ENCODE measurements at regions not wholly inside any gene's neighbourhood (a gene's known extent, or its start where the extent isn't known, plus 50 kb on each side); places are given as distances from the start of the nearest gene placed in this dataset.
"Not testable (repeated sequence)": the region's sequence is repeated elsewhere in the genome, so short reads cannot be mapped to it uniquely, and the experiment has no call there.

GRCh38 chr5:163022582-163023128, 414.7 kb upstream of the CCNG1 start:
- H3K36me3 Mint-ChIP-seq (ENCODE audit: insufficient read depth): no peaks in the 10 kb centered on the region
- ATAC-seq: no peak

DNA sequence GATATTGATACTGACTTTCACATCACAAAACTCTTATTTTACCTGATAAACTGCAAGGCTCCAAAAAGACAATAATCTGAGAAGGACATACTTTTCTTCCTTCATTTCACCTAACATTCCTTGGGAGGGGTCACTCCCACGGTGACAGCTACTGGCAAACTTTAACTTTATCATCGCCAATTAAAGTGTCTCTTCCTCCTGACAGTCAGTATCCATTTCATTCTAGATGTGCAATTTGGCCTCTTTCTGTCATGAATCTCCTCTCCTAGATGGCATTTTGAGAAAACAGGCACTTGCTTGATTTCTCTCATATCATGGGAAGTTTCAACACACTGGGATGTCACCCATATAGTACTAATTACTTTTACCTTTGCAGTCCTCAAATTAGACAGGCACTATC, 413.5 kb upstream of the CCNG1 start:
- Mint-ChIP-seq H3K4me1 (ENCODE audit: low read depth) (no peaks in the 10 kb centered on the region), H3K9me3 (peaks cover 9% of the 10 kb centered on the region), H3K27me3 (ENCODE audit: low read depth) (no peaks in the 10 kb centered on the region), H3K4me3 (no peak overlapping the region), H3K36me3 (ENCODE audit: insufficient read depth) (no peaks in the 10 kb centered on the region)
- ATAC-seq (no peak), DNase-seq (no peak)

More at GRCh38 chr5:163022582-163023128, 414.7 kb upstream of the CCNG1 start:
- Mint-ChIP-seq H3K4me3 (no peak overlapping the region), H3K9me3 (peaks cover 9% of the 10 kb centered on the region), H3K4me1 (ENCODE audit: low read depth) (no peaks in the 10 kb centered on the region), H3K27me3 (ENCODE audit: low read depth) (no peaks in the 10 kb centered on the region)
- no peak for DNase-seq

DNA sequence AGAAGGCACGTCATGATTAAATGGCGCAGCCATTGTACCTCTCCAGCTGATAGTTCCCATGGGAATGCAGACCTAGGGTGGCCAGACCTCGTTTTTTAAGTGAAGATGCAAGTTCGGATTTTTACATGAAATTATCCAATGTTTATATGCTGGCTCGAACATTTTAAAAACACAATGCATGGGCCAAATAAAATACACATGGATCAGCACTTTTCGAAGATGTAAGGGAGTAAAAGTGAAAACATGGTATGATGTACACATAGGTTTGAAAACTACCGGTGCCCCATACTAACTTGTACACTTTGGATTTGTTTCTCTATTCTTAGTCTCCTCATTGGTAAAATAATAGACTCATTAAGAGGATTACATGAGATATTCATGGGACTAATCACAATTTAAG, 412.5 kb upstream of the CCNG1 start:
- no peaks in the 10 kb centered on the region for H3K27me3 Mint-ChIP-seq (ENCODE audit: low read depth)
- peaks cover 11% of the 10 kb centered on the region for H3K9me3 Mint-ChIP-seq
- ATAC-seq (no peak), DNase-seq (no peak)
- no peaks in the 10 kb centered on the region for H3K36me3 Mint-ChIP-seq (ENCODE audit: insufficient read depth)
- no peaks in the 10 kb centered on the region for H3K4me1 Mint-ChIP-seq (ENCODE audit: low read depth)
- H3K4me3 Mint-ChIP-seq: no peak overlapping the region

- Mint-ChIP-seq H3K27me3 (ENCODE audit: low read depth) (no peaks in the 10 kb centered on the region), H3K9me3 (peaks cover 15% of the 10 kb centered on the region), H3K4me3 (no peak overlapping the region), H3K36me3 (ENCODE audit: insufficient read depth) (no peaks in the 10 kb centered on the region), H3K4me1 (ENCODE audit: low read depth) (no peaks in the 10 kb centered on the region)
- DNase-seq (no peak), ATAC-seq (no peak)
These were observed 403.7 kb upstream of the CCNG1 start for GRCh38 chr5:163033656-163034055.

GRCh38 chr5:163041254-163041653, 396.1 kb upstream of the CCNG1 start:
- H3K9me3 Mint-ChIP-seq: peaks cover 12% of the 10 kb centered on the region
- DNase-seq (no peak), ATAC-seq (no peak)
- no peaks in the 10 kb centered on the region for H3K4me1 Mint-ChIP-seq (ENCODE audit: low read depth)
- no peaks in the 10 kb centered on the region for H3K36me3 Mint-ChIP-seq (ENCODE audit: insufficient read depth)
- no peaks in the 10 kb centered on the region for H3K27me3 Mint-ChIP-seq (ENCODE audit: low read depth)
- H3K4me3 Mint-ChIP-seq: no peak overlapping the region

DNA sequence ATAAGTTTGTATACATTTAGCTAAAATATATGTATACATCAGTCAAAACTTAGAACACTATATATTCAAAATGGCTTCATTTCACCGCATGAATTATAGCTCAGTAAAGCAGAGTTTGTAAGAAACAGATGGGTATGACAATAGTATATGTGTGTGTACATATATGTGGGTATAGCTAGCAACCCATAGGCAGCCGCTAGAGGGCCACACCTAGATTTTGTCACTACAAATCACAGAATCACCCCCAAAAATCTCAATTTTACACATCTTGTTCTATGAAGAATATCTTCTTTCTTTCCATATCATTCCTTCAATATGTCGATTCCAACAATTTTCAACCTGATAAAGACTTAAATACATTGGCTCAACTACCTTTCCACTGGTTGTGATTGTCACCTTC, 357.8 kb upstream of the CCNG1 start:
- Mint-ChIP-seq H3K36me3 (ENCODE audit: insufficient read depth) (no peaks in the 10 kb centered on the region), H3K4me1 (ENCODE audit: low read depth) (no peaks in the 10 kb centered on the region), H3K4me3 (no peak overlapping the region), H3K27me3 (ENCODE audit: low read depth) (no peaks in the 10 kb centered on the region), H3K9me3 (peaks cover 40% of the 10 kb centered on the region)
- ATAC-seq: no peak
- DNase-seq: no peak

GRCh38 chr5:163089230-163089629, 348.2 kb upstream of the CCNG1 start:
- Mint-ChIP-seq H3K36me3 (ENCODE audit: insufficient read depth) (no peaks in the 10 kb centered on the region), H3K27me3 (ENCODE audit: low read depth) (no peaks in the 10 kb centered on the region), H3K9me3 (peaks cover 8% of the 10 kb centered on the region), H3K4me1 (ENCODE audit: low read depth) (no peaks in the 10 kb centered on the region), H3K4me3 (no peak overlapping the region)
- no peak for DNase-seq
- ATAC-seq: no peak

DNA sequence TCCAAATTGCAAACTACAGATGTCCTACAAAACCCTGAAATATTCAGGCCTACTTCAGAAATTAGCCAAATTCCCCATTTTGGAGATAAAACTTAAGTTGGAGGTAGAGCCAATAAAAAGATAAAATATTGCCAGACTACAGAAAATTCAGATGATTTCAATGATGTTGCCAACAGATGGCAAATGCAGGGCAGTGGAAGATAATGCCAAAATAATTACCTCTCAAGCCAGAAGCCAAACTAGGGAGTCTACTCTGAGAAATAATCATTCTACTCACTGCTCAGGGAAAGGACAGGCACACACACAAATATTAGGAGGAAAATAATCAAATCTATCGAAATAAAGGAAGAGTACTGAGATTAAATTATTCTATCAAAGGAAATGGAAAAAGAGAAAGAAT, 347.5 kb upstream of the CCNG1 start:
- no peaks in the 10 kb centered on the region for H3K27me3 Mint-ChIP-seq (ENCODE audit: low read depth)
- H3K36me3 Mint-ChIP-seq (ENCODE audit: insufficient read depth): no peaks in the 10 kb centered on the region
- DNase-seq: no peak
- H3K4me1 Mint-ChIP-seq (ENCODE audit: low read depth): no peaks in the 10 kb centered on the region
- H3K4me3 Mint-ChIP-seq: no peak overlapping the region
- no peak for ATAC-seq
- H3K9me3 Mint-ChIP-seq: peaks cover 8% of the 10 kb centered on the region

- no peaks in the 10 kb centered on the region for H3K27me3 Mint-ChIP-seq (ENCODE audit: low read depth)
- no peak for DNase-seq
- no peak for ATAC-seq
- H3K4me1 Mint-ChIP-seq (ENCODE audit: low read depth): no peaks in the 10 kb centered on the region
- no peak overlapping the region for H3K4me3 Mint-ChIP-seq
- H3K9me3 Mint-ChIP-seq: peaks cover 4% of the 10 kb centered on the region
- H3K36me3 Mint-ChIP-seq (ENCODE audit: insufficient read depth): no peaks in the 10 kb centered on the region
These were observed 342.8 kb upstream of the CCNG1 start for GRCh38 chr5:163094492-163095180.

DNA sequence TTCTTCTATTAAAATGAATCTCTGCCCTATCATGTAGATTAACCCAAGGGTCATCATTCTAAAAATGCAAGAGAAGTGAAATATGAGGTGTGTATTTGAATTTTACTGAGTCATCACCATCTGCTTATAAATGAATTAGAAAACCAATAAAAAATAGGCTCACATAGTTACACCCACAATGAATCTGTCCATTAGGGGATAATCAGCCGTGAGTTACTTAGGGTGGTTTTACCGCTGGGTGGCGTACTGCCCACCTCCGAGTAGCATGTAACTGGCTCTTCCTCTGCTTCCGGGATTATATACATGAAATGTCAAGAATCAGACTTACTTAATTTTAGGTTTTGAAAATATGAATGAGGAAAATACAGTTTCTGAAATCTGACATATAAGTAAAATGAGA, 332.9 kb upstream of the CCNG1 start:
- Mint-ChIP-seq H3K4me1 (ENCODE audit: low read depth) (no peaks in the 10 kb centered on the region), H3K27me3 (ENCODE audit: low read depth) (no peaks in the 10 kb centered on the region), H3K9me3 (peaks cover 12% of the 10 kb centered on the region), H3K36me3 (ENCODE audit: insufficient read depth) (no peaks in the 10 kb centered on the region), H3K4me3 (no peak overlapping the region)
- no peak for ATAC-seq
- no peak for DNase-seq

DNA sequence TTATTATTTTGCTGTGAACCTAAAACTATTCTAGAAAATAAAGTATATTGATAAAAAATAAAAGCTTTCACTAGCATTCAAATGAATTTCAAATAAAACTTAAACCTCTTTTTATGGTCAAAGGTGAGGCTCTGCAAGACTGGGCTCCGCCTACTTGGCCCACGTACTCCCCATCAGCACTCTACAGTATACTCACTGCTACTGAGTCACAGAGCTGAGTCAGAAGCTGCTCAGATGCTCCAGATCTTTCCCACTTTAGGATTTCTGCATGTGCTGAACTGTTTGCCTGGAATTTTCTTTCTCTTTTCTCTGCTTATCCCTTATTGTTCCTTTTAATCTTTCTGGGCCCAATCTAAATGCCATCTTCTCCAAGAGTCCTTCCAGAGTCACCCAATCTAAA, 331.9 kb upstream of the CCNG1 start:
- no peak for ATAC-seq
- no peaks in the 10 kb centered on the region for H3K4me1 Mint-ChIP-seq (ENCODE audit: low read depth)
- DNase-seq: no peak
- no peaks in the 10 kb centered on the region for H3K27me3 Mint-ChIP-seq (ENCODE audit: low read depth)
- no peaks in the 10 kb centered on the region for H3K36me3 Mint-ChIP-seq (ENCODE audit: insufficient read depth)
- no peak overlapping the region for H3K4me3 Mint-ChIP-seq
- peaks cover 18% of the 10 kb centered on the region for H3K9me3 Mint-ChIP-seq

DNA sequence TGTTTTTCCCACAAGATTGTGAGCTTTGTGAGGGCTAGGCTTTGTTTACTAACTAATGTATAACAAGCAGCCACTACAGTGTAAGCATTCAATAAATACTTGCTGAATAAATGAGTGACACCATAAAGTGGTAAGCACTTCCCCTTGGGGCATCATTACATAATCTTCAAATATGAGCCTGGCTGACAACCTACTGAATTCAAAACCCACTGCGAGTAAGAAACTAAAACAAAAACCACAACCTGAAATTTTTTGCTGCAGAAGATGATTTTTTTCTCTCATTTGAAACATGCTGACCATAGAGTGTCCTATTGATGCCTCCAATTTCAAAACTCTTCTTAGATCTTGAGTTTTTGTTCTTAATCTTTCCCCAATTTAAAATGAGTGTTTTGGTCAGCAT, 331.3 kb upstream of the CCNG1 start:
- H3K27me3 Mint-ChIP-seq (ENCODE audit: low read depth): no peaks in the 10 kb centered on the region
- no peak overlapping the region for H3K4me3 Mint-ChIP-seq
- H3K4me1 Mint-ChIP-seq (ENCODE audit: low read depth): no peaks in the 10 kb centered on the region
- no peak for ATAC-seq
- DNase-seq: no peak
- H3K9me3 Mint-ChIP-seq: peaks cover 15% of the 10 kb centered on the region
- no peaks in the 10 kb centered on the region for H3K36me3 Mint-ChIP-seq (ENCODE audit: insufficient read depth)

GRCh38 chr5:163108351-163108750, 329.0 kb upstream of the CCNG1 start:
- DNase-seq: no peak
- no peaks in the 10 kb centered on the region for H3K36me3 Mint-ChIP-seq (ENCODE audit: insufficient read depth)
- no peak overlapping the region for H3K4me3 Mint-ChIP-seq
- no peak for ATAC-seq
- no peaks in the 10 kb centered on the region for H3K4me1 Mint-ChIP-seq (ENCODE audit: low read depth)
- H3K27me3 Mint-ChIP-seq (ENCODE audit: low read depth): no peaks in the 10 kb centered on the region
- peaks cover 15% of the 10 kb centered on the region for H3K9me3 Mint-ChIP-seq

DNA sequence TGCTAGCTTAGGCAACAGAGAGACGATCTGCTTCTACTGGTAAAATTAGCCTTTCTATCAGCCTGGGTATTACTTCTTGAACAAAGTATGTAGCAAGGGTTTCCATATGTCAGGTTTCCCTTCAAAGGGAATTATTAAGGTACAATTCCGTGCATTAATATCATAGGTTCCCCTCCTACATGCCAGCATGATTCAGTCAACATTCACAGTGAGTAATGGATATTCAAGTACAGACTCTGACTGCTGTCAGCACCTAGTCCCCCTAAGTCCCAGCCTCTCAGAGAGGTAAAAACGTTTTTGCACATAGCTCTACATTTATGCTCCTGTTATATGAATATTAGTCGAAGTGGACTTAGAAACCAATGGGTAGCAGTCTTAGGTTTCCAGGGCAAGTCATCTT, 322.4 kb upstream of the CCNG1 start:
- Mint-ChIP-seq H3K36me3 (ENCODE audit: insufficient read depth) (no peaks in the 10 kb centered on the region), H3K27me3 (ENCODE audit: low read depth) (no peaks in the 10 kb centered on the region), H3K4me1 (ENCODE audit: low read depth) (no peaks in the 10 kb centered on the region), H3K9me3 (peaks cover 9% of the 10 kb centered on the region), H3K4me3 (no peak overlapping the region)
- ATAC-seq: no peak
- no peak for DNase-seq

DNA sequence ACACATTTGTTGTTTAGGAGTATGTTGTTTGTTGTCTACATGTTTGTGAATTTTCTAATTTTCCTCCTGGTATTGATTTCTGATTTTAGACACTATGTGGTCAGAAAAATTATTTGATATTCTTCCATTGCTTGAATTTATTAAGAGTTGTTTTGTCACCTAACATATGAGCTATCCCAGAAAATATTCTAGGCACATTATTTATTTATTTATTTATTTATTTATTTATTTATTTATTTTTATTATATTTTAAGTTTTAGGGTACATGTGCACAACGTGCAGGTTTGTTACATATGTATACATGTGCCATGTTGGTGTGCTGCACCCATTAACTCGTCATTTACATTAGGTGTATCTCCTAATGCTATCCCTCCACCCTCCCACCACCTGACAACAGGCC, 320.8 kb upstream of the CCNG1 start:
- DNase-seq; ATAC-seq; H3K4me3 Mint-ChIP-seq; H3K27me3 Mint-ChIP-seq (ENCODE audit: low read depth); H3K36me3 Mint-ChIP-seq (ENCODE audit: insufficient read depth); H3K4me1 Mint-ChIP-seq (ENCODE audit: low read depth): not testable (repeated sequence)
- H3K9me3 Mint-ChIP-seq: peaks cover 15% of the 10 kb centered on the region
